Activated CD4-positive, alpha-beta T cell treated with anti-CD3 and anti-CD28 coated beads, Interleukin-10, Interleukin-2, amounts not matched to agents 100 ng/mL and 50 ng/mL, durations not matched to agents 16 hours and 8 hours (primary cell): ENCODE measurements at regions not wholly inside any gene's neighbourhood (a gene's known extent, or its start where the extent isn't known, plus 50 kb on each side); places are given as distances from the start of the nearest gene placed in this dataset.
"Not testable (repeated sequence)": the region's sequence is repeated elsewhere in the genome, so short reads cannot be mapped to it uniquely, and the experiment has no call there.

Experiments used
- DNase-seq: peaks from one replicate; pipeline ENCODE4 v3.0.0-alpha.2; 2020

- no peak for DNase-seq
Measured at GRCh38 chr12:127025545-127025944, 1241.4 kb upstream of the TMEM132C start.

DNA sequence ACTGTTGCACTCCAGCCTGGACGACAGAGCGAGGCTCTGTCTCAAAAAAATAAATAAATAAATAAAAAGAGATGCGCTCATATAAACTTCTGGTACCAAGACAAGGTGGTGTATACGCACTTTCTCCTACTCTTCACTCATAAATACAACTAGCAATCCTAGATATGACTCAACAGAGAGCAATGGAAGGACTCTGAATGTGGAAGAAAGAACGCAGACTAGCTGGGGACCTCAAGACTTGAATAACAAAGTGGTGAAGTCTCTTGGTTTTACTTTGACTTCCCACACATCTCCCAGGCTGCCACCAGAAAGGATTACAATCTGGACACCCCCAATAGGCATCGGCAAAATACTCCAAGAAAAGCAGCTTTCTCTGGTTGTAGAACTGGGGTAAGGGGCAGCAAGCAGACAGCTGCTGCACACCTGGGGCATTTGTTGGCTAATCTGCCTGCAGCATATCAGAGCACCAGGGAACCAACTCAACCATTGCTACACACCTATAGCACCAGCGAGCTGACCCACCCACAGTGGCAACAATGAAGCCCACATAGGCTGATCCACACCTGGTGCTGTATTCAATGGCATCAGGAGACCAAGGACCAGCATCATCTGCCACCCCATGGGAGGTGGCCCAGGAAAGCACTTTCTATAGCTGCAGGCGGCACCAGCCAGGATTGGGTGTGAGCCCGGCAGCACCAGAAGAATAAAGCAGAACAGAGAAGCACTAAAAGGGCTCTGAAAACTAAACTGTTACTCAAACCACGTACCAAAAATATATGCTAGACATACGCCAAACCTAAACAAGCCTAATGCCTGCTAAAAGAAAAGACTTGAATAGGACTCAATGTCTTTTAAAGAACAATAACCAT is 1231.7 kb upstream of the TMEM132C start:
- no peak for DNase-seq

DNA sequence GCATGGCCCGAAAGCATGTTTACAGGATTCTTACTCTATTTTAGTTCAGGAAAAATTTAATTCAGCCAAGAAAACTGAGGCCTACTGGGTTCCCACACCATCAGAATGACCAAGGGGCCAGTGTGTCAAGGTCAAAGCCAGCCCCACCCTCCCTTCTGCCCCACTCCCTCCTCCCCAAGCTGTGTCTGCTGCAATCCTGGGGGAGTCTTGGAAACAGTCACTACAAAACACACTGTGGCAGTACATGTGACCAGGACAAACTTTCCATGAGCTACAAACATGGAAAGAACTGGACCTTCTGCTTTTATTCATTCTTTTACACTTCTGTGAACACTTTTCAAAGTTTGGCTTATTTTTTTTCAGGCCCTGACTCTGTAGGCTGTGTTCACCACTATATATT is 1228.8 kb upstream of the TMEM132C start:
- no peak for DNase-seq

GRCh38 chr12:127038761-127039160 is 1228.2 kb upstream of the TMEM132C start:
- DNase-seq, result no peak

DNA sequence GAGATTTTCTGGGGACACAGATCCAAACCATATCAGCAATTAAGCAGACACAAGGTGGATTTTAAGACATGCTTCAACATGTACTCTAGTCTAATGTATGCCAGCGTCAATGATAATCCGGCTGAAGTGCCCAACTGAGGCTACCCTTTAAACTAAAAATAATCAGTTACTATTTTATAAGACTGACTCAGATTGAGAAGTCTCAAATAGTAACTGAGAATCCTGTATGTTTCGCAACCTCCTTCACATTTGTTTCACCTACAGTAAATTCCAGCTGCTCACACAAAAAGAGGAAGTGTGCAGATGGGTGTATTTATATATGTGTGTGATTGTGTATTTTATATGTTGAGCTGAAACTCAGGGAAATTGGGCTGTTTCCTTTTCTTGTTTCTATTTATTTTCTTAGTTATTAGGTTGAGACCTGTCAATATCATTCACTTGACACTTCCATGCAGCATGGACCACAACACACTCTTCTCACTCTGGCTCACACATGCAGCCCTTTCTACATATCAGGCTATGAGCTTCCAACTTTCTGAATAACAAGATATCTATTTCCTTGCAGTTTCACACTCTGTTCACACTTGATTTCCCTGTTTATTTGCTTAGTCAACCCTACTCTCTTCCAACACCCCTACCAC is 1224.9 kb upstream of the TMEM132C start:
- peak; percentile 4 for DNase-seq

DNA sequence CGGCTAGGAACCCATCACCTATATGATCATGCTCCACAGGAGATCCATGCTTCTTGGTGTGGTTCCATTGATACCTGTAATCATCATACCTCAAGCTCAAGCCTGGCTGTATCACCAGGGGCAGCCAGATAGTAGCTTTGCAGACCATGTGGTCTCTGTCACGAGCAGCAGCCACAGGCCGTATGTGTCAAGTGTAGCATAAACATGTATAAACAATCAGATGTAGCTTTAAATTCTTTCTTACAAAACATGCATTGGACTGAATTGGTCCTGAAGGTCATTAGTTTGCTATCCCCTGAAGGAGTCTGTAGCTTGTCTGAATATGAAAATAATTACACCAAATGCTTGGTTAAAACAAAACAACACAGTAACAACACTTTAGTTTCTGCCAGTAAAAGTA is 1223.2 kb upstream of the TMEM132C start:
- DNase-seq, result no peak

GRCh38 chr12:127044836-127045235 is 1222.1 kb upstream of the TMEM132C start:
- no peak for DNase-seq

GRCh38 chr12:127046467-127046866 is 1220.5 kb upstream of the TMEM132C start:
- no peak for DNase-seq

DNA sequence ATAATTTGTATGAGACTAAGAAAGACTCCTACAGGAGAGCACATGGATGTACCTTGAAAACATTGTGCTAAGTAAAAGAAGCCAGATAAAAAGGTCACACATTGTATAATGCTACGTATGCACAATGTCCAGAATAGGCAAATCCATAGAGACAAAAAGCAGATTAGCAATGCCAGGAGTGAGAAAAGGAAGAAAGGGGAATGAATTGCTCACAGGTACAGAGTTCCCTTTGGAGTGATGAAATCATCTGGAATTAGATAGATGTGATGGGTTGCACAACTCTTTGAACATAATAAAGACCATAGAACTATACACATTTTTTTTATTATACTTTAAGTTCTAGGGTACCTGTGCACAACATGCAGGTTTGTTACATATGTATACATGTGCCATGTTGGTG is 1218.9 kb upstream of the TMEM132C start:
- DNase-seq, result no peak

GRCh38 chr12:127048525-127048924 is 1218.4 kb upstream of the TMEM132C start:
- not testable (repeated sequence) for DNase-seq

DNA sequence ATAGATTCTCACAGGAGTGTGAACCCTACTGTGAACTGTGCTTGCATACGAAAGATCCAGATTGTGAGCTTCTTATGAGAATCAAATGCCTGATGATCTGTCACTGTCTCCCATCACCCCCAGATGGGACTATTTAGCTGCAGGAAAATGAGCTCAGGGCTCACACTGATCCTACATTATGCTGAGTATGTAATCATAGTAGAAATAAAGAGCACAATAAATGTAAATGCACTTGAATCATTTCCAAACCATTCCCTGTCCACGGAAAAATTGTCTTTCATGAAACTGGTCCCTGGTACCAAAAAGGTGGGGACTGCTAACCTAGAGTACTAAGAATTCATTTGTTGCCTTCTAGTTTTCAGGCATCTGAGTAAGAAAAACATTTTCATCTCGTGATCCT is 1215.8 kb upstream of the TMEM132C start:
- DNase-seq, result no peak

DNA sequence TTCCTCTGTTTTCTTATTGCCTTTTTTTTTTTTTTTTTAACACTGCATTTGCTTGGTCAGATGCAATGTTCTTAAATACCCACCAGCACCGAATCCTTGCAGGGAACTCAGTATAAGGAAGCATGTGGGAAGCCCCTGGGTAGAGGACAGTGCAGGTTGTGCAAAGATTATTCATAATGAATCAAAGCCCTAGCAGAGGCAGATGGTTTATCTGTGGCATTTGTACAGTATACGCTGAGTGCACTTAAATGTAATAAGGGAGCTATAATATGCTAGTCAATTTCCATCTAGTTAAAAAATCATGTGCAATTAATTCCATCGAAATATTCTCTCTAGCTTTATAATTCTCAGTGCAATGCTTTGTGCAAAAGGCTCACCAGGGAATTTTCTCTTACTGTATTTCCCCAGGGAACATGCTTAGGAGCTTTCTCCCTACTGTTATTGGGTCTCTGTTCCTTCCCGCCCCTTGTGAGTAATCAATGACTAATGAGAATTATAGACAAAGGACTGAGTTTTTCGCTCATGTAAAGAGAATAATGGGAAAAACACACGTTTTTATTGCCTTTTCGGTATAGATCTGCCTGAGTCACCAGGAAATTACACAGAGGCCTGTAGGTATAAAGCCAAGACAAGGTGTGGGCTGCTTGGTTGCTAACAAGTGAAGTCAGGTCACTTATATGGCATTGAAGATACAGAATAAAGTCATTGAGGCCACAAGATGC is 1214.3 kb upstream of the TMEM132C start:
- DNase-seq, result no peak

DNA sequence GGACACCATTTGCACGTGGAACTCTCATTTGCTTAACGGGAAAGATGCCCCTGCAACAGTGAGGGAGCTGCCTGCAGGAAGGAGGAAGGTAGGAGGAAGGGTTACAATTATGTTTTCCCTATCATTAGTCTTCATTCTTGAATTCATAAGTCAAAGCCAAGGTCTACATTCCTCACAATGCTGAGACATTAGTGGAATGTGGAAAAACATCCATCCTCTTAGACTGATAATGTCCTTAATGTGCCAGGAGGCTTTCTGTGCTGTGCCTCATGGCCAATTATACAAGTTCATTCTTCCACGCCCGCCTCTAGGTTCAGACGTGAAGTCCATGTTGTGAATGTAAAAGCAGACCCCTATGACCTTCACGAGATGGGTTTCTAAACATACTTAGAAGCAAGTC is 1212.4 kb upstream of the TMEM132C start:
- DNase-seq, result no peak

DNA sequence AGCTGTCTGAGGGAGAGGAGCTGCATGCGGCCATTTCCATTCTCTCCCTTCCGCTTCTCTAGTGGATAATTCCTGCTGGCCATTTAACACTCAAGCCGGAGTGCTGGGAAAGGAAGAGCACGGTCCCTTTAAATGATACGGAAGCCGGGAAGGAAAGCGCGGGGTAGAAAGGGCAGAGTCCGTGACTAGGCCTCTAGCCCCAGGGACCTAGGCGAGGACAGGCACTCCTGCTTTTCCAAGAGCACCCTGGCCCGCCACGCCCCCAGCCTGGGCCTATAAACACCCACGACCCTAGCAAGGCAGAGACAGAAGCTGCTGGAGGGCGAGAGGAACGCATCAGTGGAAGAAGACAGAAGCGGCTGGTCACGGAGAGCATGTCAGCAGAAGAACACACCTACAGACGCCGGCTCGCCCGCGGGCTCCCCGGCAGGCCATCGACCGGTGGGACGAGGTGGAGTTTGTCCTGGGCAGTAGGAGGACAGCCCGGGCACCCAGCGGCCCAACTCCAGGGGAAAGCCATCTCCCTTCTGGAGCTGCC is 1206.6 kb upstream of the TMEM132C start:
- DNase-seq, result no peak

DNA sequence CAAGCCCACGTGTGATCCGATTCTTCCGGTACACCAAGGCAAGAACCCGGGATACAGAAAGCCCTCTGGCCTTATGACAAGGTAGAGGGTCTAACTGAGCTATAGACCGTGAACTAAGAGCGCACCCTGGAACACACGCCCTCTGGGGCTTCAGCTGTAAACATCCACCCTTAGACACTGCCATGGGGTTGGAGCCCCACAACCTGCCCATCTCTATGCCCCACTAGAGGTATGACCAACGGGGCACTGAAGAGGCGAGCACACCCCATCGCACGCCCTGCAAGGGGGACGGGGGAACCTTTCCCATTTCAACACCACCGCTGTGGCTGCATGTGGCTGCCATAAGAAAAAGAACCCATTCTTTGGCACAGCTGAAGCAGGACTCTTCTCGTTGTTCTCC is 1206.0 kb upstream of the TMEM132C start:
- DNase-seq, result no peak

GRCh38 chr12:127063339-127064072 is 1203.5 kb upstream of the TMEM132C start:
- DNase-seq, result no peak

DNA sequence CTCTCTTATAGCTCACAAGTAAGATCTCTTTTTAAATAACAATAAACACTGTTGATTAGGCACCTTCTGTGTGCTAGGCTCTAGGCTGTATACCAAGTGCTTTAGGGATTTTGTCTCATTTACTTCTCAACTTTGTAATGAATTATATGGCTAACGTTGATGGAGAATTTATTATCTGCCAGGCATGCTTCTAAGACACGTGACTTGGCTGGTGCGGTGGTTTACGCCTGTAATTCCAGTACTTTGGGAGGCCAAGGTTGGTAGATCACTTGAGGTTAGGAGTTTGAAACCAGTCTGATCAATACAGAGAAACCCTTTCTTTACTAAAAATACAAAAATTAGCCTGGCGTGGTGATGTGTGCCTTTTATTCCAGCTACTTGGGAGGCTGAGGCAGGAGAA is 1202.8 kb upstream of the TMEM132C start:
- peak; percentile 34 for DNase-seq

DNA sequence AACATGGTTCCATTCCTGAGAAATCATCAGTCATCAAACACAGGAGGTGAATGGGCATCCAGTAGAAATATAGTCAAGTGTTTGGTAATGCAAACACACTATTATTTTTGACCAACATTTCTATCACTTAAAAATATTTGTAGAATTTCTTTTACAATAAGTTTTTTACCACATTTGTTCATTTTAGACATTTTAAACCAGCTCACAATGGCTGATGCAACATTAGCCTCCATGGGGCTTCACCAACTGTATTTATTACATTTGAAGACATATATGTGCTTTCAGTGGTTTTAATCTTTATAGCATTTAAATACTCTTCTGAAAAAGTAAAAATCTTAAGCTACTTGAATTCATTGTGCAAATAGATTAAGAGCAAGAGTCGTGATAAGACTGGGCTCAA is 1201.4 kb upstream of the TMEM132C start:
- no peak for DNase-seq

GRCh38 chr12:127070515-127071157 is 1196.3 kb upstream of the TMEM132C start:
- no peak for DNase-seq

DNA sequence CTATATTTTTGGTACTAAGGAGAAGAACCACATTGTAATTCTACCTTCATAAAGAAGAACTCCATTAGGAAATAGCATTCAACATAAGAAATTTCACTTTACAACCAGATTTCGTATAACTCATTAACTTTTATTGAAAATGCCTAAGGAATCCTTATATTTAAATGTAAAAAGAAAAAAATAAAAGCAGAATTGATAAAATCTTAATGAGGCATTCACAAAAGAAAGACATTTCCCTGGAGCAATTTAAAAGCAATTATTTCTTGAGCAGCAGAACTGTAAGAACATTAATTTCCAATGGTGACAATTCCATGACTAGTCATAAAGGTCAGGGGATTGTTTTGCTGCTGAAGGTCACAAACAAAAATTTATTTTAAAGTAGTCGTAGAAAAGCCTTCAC is 1192.8 kb upstream of the TMEM132C start:
- no peak for DNase-seq

DNA sequence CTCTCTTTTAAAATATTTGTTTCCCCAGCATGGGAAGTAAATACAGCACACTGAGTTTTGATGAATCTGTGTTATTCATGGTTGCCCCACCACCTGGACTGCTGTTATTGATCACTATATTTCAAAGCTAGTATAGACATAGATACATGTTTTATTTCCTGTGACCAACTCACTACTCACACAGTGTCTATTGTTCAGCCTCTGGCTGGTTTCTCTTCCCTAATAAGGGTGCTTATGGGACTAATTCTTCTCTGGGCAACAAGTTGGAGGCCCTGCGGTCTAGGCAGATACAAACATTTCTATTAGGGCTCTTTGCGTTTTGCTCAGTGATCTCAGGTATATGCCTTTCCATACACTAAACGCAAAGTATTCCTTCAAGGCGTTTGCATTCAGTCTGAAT is 1191.0 kb upstream of the TMEM132C start:
- DNase-seq, result no peak
